ENCODE measurements at regions not wholly inside any gene's neighbourhood (a gene's known extent, or its start where the extent isn't known, plus 50 kb on each side); places are given as distances from the start of the nearest gene placed in this dataset.

GRCh38 chr9:105964156-105964555 lies 269.8 kb downstream of the TMEM38B start:
- no peak overlapping the region for H4K5ac ChIP-seq (ENCODE audit: insufficient read length, low read depth, low read length)
- no peak for DNase-seq
- H4K91ac ChIP-seq (ENCODE audit: insufficient read length, low read depth, low read length): no peak overlapping the region
- no peak overlapping the region for H3K18ac ChIP-seq (ENCODE audit: insufficient read length, low read depth, low read length)
- H3K9me3 Mint-ChIP-seq: no peaks in the 10 kb centered on the region
- H3T11ph ChIP-seq (ENCODE audit: low read length): no peak overlapping the region
- TF ChIP-seq CTCF (conservative IDR thresholded peaks at IDR 0.05): no peak
- no peaks in the 10 kb centered on the region for H3K27me3 Mint-ChIP-seq (ENCODE audit: low read depth)
- H2BK5ac ChIP-seq (ENCODE audit: insufficient read length, low read length): no peak overlapping the region
- H3K36me3 Mint-ChIP-seq (ENCODE audit: insufficient read depth in 1 of 3, low read depth in 3 of 3): no peaks in the 10 kb centered on the region
- H3K56ac ChIP-seq (ENCODE audit: insufficient read length, low read depth, low read length): no peak overlapping the region
- no peak overlapping the region for H2BK15ac ChIP-seq (ENCODE audit: low read depth, low read length)
- no peaks in the 10 kb centered on the region for H3K79me2 ChIP-seq (ENCODE audit: insufficient read depth, low read length)
- no peak overlapping the region for H3K27ac ChIP-seq (ENCODE audit: insufficient read length, low read depth, low read length)
- H2AK5ac ChIP-seq (ENCODE audit: insufficient read length, low read length): no peak overlapping the region
- H3K4me2 ChIP-seq (ENCODE audit: insufficient read depth, insufficient read length, low read length): no peak overlapping the region
- H2BK12ac ChIP-seq (ENCODE audit: insufficient read length, low read depth, low read length): no peak overlapping the region
- H3K23me2 ChIP-seq (ENCODE audit: insufficient read length, low read depth, low read length, poor library complexity, severe bottlenecking): no peaks in the 10 kb centered on the region
- H3K27ac Mint-ChIP-seq: no peak overlapping the region
- H3K4me1 Mint-ChIP-seq: peaks cover 18 to 19% of the 10 kb centered on the region in 2 experiments
- H4K20me1 ChIP-seq (ENCODE audit: control insufficient read depth, insufficient read depth, insufficient read length): no peaks in the 10 kb centered on the region
- H3K4me1 ChIP-seq (ENCODE audit: insufficient read depth, low read length): 0 out of 2 replicates have a peak, but pooled peaks cover 2% of the 10 kb centered on the region
- H2AFZ ChIP-seq (ENCODE audit: low read length): no peak overlapping the region
- H3K4me3 Mint-ChIP-seq: no peak overlapping the region
- H3K23ac ChIP-seq (ENCODE audit: insufficient read length, low read depth, low read length): no peak overlapping the region
- no peak overlapping the region for H3K14ac ChIP-seq (ENCODE audit: insufficient read depth, low read length)
- H4K8ac ChIP-seq (replicated peaks; ENCODE audit: insufficient read length, low read depth, low read length): no peak overlapping the region
- H3K9ac ChIP-seq (ENCODE audit: extremely low read depth, insufficient read length, low read length): no peak overlapping the region
- H3K79me1 ChIP-seq (ENCODE audit: insufficient read depth, low read depth, low read length, poor library complexity, severe bottlenecking): no peaks in the 10 kb centered on the region
- H2BK20ac ChIP-seq (ENCODE audit: low read depth, low read length, poor library complexity, severe bottlenecking): no peak overlapping the region
- H3K9me3 ChIP-seq (ENCODE audit: control insufficient read depth, low read depth, low read length): no peaks in the 10 kb centered on the region
- H2BK120ac ChIP-seq (ENCODE audit: low read depth, low read length, poor library complexity, severe bottlenecking): no peak overlapping the region
- H3K27me3 ChIP-seq (ENCODE audit: insufficient read depth, low read length): no peaks in the 10 kb centered on the region
- no peak overlapping the region for H3K4ac ChIP-seq (ENCODE audit: low read depth, low read length)

Measured in H9 (cell line).